Pancreas (tissue), 10 donors: ENCODE measurements at regions not wholly inside any gene's neighbourhood (a gene's known extent, or its start where the extent isn't known, plus 50 kb on each side); places are given as distances from the start of the nearest gene placed in this dataset.

Experiments used
- ATAC-seq, 4 donors: fragments of 200-7000 bp; cut with Tn5 transposase; one replicate each; pipeline versions ENCODE4 v1.8.0 to v1.9.1; 2020; ENCODE audit warnings: mild to moderate bottlenecking in 4 of 4, moderate library complexity in 4 of 4
- DNase-seq, 6 donors: peaks; one replicate each; pipeline ENCODE4 v3.0.0-alpha.2; 2020
- FAIRE-seq: peaks from 2 replicates; lab custom pipeline; 2012; peaks lifted over from hg19 to GRCh38; lab: Jason Lieb, UNC
- H3K27ac ChIP-seq, 4 donors: fragments of 200-600 bp; sonication (generic); 1 replicate in 3 of 4; 2 replicates in 1 of 4; pipeline versions ENCODE4 v1.5.0 to v1.8.0; 2020
- H3K27me3 ChIP-seq, 4 donors: fragments of 200-600 bp; one replicate each; pipeline ENCODE4 v1.8.0; 2021
- H3K36me3 ChIP-seq, 3 donors: fragments of 200-600 bp; sonication (generic) in 1 of 3; one replicate each; pipeline versions ENCODE4 v1.5.0 to v1.8.0; 2020 to 2021
- H3K4me1 ChIP-seq, 3 donors: fragments of 200-600 bp; one replicate each; pipeline ENCODE4 v1.8.0; 2021
- H3K4me3 ChIP-seq, 4 donors: fragments of 200-600 bp; sonication (generic) in 2 of 4; one replicate each; pipeline versions ENCODE4 v1.5.0 to v1.8.0; 2020 to 2021
- H3K9me3 ChIP-seq, 4 donors: fragments of 200-600 bp; one replicate each; pipeline ENCODE4 v1.8.0; 2021
- CTCF ChIP-seq, 4 donors: fragments of 200-600 bp; sonication (generic) in 3 of 4; IDR thresholded peaks; one replicate each; pipeline versions ENCODE4 v1.5.0 to v1.8.0; 2021; ENCODE audit warnings: antibody characterized with exemption in 4 of 4
- WGBS, 2 donors: extraction: QIAGEN DNeasy Blood & Tissue Kit; methylation state at CpG; one replicate each; pipeline ENCODE4 v1.1.7; 2013; 5-methylcytosine and 5-hydroxymethylcytosine counted together
- intact Hi-C, 3 donors: fragments of 100-400 bp; cut with DNase I; formaldehyde crosslinking; loops; one replicate each; pipeline versions ENCODE4 v1.11.1 to v1.14.2; 2022
- donor health status: healthy with polysubstance abuse.
- donor health status: DM: no; HTN: no; CAD: no; lungs with moderate emphysema.
- donor health status: DM: no; HTN: no; CAD: no.
- donor health status: control.
- donor health status: control.
- donor health status: Bipolar disorder and iron deficiency.
- donor health status: DM: yes; HTN: yes; CAD: no.
- donor health status: DM: no; HTN: no; CAD: no.
- donor health status: DM: no; HTN: no; CAD: no.
- donor health status: DM: yes; HTN: yes; CAD: no.

GRCh38 chr12:3362737-3363136, 128.3 kb upstream of the PRMT8 start:
- Histone ChIP-seq H3K4me3 (no peak overlapping the region), H3K36me3 (no peaks in the 10 kb centered on the region), H3K27ac (no peak overlapping the region), H3K9me3 (no peaks in the 10 kb centered on the region), H3K27me3 (no peaks in the 10 kb centered on the region), H3K4me1 (peaks cover 0 to 5% (median 4%) of the 10 kb centered on the region in 3 donors)
- peak in 1 of 6 donors; percentile 37 for DNase-seq
- 45 to 51% methylated on average over 6 of the region's 6 CpGs for WGBS, 2 donors
- intact Hi-C loops = no loop called here
- TF ChIP-seq CTCF (IDR thresholded peaks at IDR 0.05) = no peak
- ATAC-seq = peak in 1 of 4 donors; percentile 20
- FAIRE-seq = no peak

- H3K4me3 ChIP-seq = no peak overlapping the region
- peaks cover 3 to 5% (median 4%) of the 10 kb centered on the region in 3 donors for H3K4me1 ChIP-seq
- peak in 1 of 4 donors; percentile 27 for ATAC-seq
- H3K36me3 ChIP-seq = no peaks in the 10 kb centered on the region
- intact Hi-C loops = no loop called here
- WGBS, 2 donors = 75 to 78% methylated on average over 9 of the region's 9 CpGs
- H3K9me3 ChIP-seq = no peaks in the 10 kb centered on the region
- no peak for DNase-seq
- no peak overlapping the region for H3K27ac ChIP-seq
- H3K27me3 ChIP-seq = no peaks in the 10 kb centered on the region
- FAIRE-seq = no peak
- no peak for TF ChIP-seq CTCF (IDR thresholded peaks at IDR 0.05)
Measured at GRCh38 chr12:3363608-3364007, 127.4 kb upstream of the PRMT8 start.

GRCh38 chr12:3364226-3364625, 126.8 kb upstream of the PRMT8 start:
- Histone ChIP-seq H3K9me3 (no peaks in the 10 kb centered on the region), H3K27me3 (no peaks in the 10 kb centered on the region), H3K4me1 (peaks cover 4 to 6% (median 5%) of the 10 kb centered on the region in 3 donors), H3K36me3 (no peaks in the 10 kb centered on the region), H3K27ac (no peak overlapping the region), H3K4me3 (peak overlapping the region in 3 of 4 donors; percentile 57 to 74 (median 69))
- FAIRE-seq = no peak
- 40 to 49% methylated on average over 5 of the region's 5 CpGs for WGBS, 2 donors
- ATAC-seq = no peak
- no peak for TF ChIP-seq CTCF (IDR thresholded peaks at IDR 0.05)
- DNase-seq = no peak
- intact Hi-C loops = no loop called here

- TF ChIP-seq CTCF (IDR thresholded peaks at IDR 0.05) = no peak
- DNase-seq (peak in 1 of 6 donors; percentile 37), FAIRE-seq (no peak), ATAC-seq (peak in 3 of 4 donors; percentile 3 to 22 (median 21))
- H3K9me3 ChIP-seq = no peaks in the 10 kb centered on the region
- H3K4me3 ChIP-seq = peak overlapping the region; percentile 46 to 74 (median 63)
- WGBS, 2 donors = 37 to 38% methylated on average over 13 of the region's 13 CpGs
- intact Hi-C loops = no loop called here
- no peaks in the 10 kb centered on the region for H3K27me3 ChIP-seq
- H3K4me1 ChIP-seq = peaks cover 4 to 11% (median 10%) of the 10 kb centered on the region in 3 donors
- no peaks in the 10 kb centered on the region for H3K36me3 ChIP-seq
- H3K27ac ChIP-seq = no peak overlapping the region
Measured at GRCh38 chr12:3364661-3365462, 126.1 kb upstream of the PRMT8 start.
